Fibroblast of skin of scalp (primary cell): ENCODE measurements at regions not wholly inside any gene's neighbourhood (a gene's known extent, or its start where the extent isn't known, plus 50 kb on each side); places are given as distances from the start of the nearest gene placed in this dataset.

Experiments used
- DNase-seq: peaks from one replicate; pipeline ENCODE4 v3.0.0-alpha.2; 2013

- DNase-seq = no peak
Measured at GRCh38 chr3:165444745-165445144, 248.6 kb upstream of the SLITRK3 start.

DNA sequence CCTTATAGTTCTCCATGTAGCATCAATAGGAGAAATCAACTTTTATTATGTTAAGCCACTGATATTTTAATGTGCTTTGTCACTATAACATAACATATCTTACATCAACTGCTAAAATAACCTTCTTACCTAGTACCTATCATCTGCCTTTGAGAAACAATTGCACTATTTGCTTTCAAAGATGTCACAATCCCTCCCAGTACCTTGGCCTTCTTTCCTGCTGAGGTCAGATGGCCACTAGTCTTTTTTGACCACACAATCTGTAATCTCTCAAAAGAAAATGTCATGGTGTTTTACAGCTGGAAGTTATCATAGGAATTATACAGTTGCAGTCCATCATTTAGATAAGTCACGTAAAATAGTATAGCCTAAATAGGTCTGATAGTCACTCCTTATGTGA is 247.5 kb upstream of the SLITRK3 start:
- DNase-seq = no peak

DNA sequence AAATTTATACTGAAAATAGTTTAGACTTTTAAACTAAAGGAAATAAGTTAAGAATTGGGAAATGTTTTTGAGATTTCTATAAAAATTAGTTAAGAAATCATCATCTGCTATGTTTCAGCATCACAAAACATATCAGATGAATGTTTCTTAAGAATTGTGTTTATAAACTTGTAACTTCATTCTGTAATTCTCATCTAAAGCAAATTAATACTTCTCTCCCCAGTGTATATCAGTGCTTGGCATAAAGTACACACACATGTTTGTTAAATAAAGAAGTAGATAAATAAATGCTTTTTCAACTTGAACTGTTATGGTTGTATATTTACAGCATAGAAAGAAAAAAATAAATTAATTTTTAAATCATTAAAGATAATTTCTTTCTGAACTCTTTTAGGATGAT is 245.9 kb upstream of the SLITRK3 start:
- no peak for DNase-seq

DNA sequence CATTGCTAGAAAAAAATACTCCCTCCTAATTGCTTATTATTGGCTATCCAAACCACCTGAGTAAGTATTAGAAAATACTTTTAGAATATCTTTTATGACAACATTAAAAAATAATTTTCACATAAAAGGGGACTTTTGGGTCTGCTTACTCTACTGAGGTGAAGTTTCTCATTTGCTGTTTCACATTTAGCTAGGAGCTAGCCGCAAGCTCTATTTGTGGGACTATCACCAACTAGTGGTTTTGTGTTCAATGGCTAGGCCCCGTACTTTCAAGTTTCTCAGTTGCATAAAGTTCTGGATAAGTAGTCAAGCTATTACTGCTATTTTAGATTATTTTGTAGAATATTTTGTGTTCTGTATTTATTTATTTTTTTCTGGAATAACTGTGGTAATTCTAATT is 244.2 kb upstream of the SLITRK3 start:
- no peak for DNase-seq

DNA sequence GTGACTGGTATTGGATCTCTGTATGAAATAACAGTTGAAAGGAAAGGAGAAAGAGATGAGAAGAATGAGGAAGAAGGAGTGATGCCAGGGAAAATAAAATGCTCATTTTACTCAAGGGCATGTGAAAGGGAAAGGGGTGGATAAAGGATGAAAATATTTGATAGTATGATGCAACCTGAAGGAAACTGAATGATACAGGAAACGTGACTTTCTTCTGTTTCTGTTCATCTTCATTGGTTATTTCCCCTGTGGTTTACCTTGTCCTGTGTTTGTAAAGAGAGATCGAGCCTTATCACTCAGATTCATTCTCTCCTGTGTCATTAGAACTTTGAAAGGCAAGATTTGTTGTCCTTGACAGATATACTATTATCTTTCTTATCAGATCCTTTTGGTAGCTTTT is 243.6 kb upstream of the SLITRK3 start:
- DNase-seq = peak; percentile 18

DNA sequence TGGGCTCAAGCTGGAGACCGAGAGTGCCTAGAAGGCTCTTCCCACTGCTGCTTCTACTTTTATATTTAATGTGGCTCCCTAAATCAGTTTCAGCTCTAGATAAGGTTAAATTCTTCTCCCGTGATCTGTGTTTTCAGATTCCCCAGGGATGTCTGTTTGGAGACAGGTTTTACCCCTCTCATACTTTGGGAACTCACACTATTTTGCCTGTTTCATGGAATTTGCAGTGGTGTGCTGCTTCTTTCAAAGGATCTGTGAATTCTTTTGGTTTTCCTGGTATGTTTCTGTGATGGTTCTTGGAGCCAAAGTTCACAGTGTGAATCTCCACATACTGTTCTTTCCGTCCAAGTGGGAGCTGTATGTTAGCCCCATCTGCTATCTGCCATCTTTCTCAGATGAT is 238.3 kb upstream of the SLITRK3 start:
- peak; percentile 34 for DNase-seq

DNA sequence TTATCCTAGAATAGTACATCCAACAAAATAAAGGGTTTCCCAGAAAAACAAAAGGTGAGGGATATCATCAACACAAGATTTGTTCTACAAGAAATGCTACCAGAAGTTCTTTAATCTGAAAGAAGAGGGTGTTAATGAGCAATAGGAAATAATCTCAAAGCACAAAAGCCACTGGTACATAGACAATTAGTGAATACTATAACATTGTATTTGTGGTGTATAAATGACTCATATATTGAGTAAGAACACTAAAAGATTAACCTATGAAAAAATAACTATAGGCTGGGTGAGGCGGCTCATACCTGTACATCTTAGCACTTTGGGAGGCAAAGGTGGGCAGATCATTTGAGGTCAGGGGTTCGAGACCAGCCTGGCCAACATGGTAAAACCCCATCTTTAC is 210.2 kb upstream of the SLITRK3 start:
- no peak for DNase-seq

DNA sequence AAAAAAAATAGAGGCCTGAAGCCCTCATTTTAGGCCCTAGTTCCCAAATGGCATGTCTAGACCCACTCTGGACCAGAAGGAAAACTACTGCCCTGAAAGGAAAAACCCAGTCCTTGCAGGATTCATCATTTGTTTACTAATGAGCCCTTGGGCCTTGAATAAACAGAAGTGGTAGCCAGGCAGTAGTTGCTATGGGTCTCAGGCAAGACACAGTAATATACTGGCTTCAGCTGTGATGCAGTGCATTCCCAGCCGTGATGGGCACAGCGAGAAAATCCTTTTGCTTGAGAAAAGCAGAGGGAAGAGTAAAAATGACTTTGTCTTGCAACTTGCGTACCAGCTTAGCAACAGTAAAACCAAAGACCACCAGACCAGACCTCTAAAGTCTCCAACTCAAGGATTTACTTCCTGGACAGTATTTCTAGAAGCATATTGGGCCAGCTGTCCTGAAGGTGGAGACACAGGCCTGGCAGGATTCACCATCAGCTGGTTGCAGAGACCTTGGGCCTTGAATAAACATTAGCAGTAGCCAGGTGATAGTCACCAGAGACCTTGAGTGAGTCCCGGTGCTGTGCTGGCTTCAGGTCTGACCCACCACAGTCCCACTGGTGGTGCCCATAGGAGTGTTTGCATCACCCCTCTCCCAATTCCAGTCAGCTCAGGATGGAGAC is 208.3 kb upstream of the SLITRK3 start:
- DNase-seq = no peak

DNA sequence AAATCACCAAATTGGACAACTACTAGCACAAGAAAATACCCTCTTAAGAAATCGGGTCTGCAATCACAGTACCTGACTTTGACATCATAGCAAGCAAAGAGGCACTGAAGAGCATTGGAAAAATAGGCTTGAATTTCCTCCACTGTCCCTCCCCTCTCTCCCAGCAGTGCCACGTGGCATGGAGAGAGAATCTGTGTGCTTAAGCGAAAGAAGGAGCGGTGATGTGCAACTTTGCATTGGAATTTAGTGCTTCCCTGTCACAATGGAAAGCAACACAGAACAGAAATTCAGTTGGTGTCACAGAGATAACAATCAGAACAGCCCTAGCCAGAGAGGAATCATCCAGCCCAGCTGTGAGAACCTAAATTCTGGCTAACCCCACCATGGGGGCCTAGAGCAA is 207.5 kb upstream of the SLITRK3 start:
- no peak for DNase-seq

DNA sequence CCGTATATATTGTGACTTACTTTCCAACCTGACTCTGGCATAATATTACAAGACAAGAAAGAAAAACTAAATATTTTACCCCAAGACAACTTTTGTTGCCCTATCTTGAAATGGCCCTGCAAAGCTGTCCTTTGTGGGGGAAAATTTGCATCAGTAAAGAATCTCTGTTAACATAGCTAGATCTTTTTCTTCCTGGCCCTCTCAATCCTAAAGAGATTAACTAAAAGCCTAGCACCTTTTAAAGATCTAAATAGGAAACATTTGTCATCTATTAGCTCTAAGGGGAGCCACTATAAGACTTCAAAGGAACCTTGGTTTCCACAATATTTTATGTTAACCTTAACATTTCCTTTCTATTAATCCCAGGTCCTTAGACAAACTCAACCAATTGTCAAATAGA is 199.0 kb upstream of the SLITRK3 start:
- DNase-seq = no peak

- no peak for DNase-seq
Measured at GRCh38 chr3:165393461-165393860, 197.3 kb upstream of the SLITRK3 start.

- DNase-seq = no peak
Measured at GRCh38 chr3:165390166-165390565, 194.0 kb upstream of the SLITRK3 start.

DNA sequence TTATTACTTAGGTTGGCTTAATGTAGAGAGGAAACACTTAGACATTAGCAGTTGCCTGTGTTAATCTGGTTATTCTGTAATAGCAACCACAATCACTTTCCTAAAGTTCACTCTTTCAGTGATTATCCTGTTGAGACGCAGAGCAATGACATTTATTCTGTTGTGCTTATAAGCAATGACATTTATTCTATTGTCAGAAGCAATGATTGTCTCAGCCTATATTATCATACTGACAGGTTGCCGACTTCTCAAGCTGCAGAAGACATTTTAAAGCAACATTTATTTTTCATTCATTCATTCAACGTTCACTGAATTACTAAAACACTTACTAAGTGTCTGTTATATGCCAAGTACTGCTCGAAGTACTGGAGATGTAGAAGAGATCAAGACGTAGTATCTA is 193.5 kb upstream of the SLITRK3 start:
- DNase-seq = no peak

GRCh38 chr3:165389064-165389463 is 192.9 kb upstream of the SLITRK3 start:
- no peak for DNase-seq

DNA sequence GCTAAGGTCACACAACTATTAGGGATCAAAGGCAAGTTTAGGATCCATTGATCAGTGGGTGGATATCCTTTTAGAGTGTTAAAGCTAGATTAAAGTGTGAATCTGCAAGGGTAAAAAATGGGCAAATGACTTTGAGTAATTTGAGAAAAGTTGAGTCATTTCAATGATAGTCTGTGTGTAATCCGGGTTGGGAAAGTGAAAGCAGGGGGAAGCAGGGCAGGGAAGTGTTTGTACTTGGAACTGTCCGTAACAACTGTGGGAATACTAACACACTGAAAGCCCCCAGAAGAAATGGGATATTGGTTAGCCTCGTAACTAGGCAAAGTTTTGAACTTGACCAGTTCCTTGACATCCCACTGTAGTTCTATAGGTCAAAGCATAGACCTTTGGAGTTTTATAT is 187.2 kb upstream of the SLITRK3 start:
- no peak for DNase-seq

DNA sequence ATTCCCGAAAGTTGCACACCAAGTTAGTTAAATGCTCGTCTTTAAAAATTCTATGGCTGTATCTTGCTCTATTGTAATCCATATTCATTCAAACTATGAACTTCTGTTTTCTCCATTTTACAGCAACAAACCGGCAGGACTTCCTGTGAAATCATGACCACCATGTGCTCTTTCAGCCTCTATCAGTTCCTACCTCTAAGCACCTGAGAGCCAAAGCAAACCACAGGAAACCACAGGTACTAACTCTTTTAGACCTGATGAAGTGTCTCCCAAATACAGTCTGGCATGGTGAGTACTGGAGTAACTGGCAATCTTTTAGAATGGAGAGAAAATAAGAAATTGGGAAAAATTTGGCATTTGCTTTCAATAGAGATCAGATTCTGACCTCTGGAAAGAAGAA is 186.5 kb upstream of the SLITRK3 start:
- no peak for DNase-seq

DNA sequence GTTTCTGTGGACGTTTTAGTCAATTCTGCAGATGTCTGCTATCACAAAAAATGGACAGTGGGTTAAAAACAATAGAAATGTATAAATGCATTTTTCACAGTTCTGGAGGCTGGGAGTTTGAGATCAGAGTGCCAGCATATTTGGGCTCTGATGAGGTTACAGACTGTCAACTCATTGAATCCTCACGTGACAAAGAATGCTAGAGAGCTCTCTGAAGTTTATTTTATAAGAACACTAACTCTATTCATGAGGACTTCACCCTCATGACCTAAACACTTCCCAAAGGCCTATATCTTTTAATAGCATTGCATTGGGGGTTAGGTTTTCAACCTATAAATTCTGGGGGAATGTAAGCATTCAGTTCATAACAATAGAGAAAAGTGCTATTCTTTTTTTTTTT is 182.6 kb upstream of the SLITRK3 start:
- no peak for DNase-seq

- DNase-seq = no peak
Measured at GRCh38 chr3:165359005-165359404, 162.8 kb upstream of the SLITRK3 start.

GRCh38 chr3:165355316-165355715 is 159.1 kb upstream of the SLITRK3 start:
- DNase-seq = no peak

GRCh38 chr3:165347526-165347925 is 151.3 kb upstream of the SLITRK3 start:
- no peak for DNase-seq

GRCh38 chr3:165346503-165346902 is 150.3 kb upstream of the SLITRK3 start:
- DNase-seq = no peak

DNA sequence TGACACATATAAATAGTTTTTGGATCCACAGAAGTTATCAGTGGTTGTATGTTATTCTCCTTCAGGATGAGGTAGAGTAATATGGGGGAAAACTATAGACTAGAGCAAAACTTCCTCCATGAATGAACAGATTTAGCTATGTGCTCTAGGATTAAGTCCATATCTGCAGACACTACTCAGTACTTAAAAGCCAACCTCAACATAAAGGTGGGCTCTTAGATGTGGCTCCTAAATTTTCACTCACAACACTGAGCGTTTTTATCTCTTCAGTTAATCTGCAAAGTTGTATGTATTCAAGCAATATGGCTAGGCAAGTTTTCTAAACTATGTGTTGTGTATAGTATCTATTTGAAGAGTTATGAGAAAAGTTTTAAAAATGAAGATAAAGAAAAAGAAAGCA is 147.0 kb upstream of the SLITRK3 start:
- DNase-seq = no peak

DNA sequence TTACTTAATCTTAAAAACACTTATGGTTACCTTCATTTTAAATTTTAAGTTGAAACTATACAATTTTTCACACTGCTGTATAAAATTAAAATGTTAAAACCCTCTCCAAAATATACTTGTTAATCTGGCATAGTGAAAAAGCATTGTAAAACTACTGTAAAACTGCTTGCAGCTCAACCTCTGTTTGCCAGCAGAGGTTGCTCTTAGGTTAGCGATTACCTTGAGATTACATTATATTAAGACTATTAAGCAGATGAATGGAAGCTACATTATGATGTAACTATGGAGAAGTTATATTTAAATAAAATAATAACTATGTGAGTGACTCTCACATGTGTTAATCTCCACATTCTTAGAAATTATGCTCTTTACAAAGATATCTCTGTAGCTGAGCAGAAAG is 143.6 kb upstream of the SLITRK3 start:
- DNase-seq = peak; percentile 6

DNA sequence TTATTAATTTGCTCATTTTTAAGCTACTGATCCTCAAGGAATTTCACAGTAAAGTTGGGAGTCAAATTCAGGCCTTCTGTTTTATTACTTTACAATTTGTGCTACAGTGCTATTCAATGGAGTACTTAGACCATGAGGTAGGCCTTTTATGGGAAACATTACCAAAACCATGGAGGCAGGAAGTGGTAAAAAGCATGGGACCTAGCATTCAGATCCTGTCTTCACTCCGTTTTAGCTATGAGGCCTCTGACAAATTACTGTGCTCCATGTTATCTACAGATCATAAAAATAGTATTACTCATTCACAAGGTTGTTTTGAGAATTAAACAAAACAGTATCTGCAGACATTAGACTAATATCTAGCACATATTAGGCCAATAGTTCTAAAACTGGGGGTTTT is 140.6 kb upstream of the SLITRK3 start:
- DNase-seq = no peak
